Adipocyte (in vitro differentiated cells): ENCODE measurements at regions not wholly inside any gene's neighbourhood (a gene's known extent, or its start where the extent isn't known, plus 50 kb on each side); places are given as distances from the start of the nearest gene placed in this dataset.

Experiments used
- DNase-seq: peaks from one replicate; pipeline ENCODE4 v3.0.0-alpha.2; 2015; ENCODE audit warnings: low read depth
- H3K27me3 ChIP-seq: replicated peaks from 2 replicates; pipeline ENCODE4 v1.7.0; 2013; ENCODE audit warnings: mild to moderate bottlenecking, low read length, moderate library complexity; ENCODE audit not compliant: control insufficient read depth, insufficient read depth
- H3K36me3 ChIP-seq: 2 replicates; pipeline ENCODE4 v1.7.0; 2013; ENCODE audit warnings: low read length, mild to moderate bottlenecking, moderate library complexity; ENCODE audit not compliant: control insufficient read depth, insufficient read depth, severe bottlenecking
- H3K4me1 ChIP-seq: 2 replicates; pipeline ENCODE4 v1.7.0; 2013; ENCODE audit warnings: mild to moderate bottlenecking, low read length, moderate library complexity; ENCODE audit not compliant: control insufficient read depth, insufficient read depth
- H3K4me3 ChIP-seq: 2 replicates; pipeline ENCODE4 v1.7.0; 2013; ENCODE audit warnings: mild to moderate bottlenecking, low read length, moderate library complexity
- H3K9ac ChIP-seq: 2 replicates; pipeline ENCODE4 v1.7.0; 2013; ENCODE audit warnings: mild to moderate bottlenecking, low read length, moderate library complexity
- H3K9me3 ChIP-seq: 2 replicates; pipeline ENCODE4 v1.7.0; 2013; ENCODE audit warnings: mild to moderate bottlenecking, low read length, moderate library complexity; ENCODE audit not compliant: control insufficient read depth

- H3K9me3 ChIP-seq: no peaks in the 10 kb centered on the region
- H3K4me3 ChIP-seq: no peak overlapping the region
- H3K36me3 ChIP-seq: no peaks in the 10 kb centered on the region
These were observed 50.1 kb upstream of the PDE4D start for GRCh38 chr5:59943452-59944113.

More at GRCh38 chr5:59943452-59944113, 50.1 kb upstream of the PDE4D start:
- H3K27me3 ChIP-seq: peaks cover 13% of the 10 kb centered on the region
- peaks cover 12% of the 10 kb centered on the region for H3K4me1 ChIP-seq
- DNase-seq: no peak
- no peak overlapping the region for H3K9ac ChIP-seq
